ENCODE measurements at regions not wholly inside any gene's neighbourhood (a gene's known extent, or its start where the extent isn't known, plus 50 kb on each side); places are given as distances from the start of the nearest gene placed in this dataset.

DNA sequence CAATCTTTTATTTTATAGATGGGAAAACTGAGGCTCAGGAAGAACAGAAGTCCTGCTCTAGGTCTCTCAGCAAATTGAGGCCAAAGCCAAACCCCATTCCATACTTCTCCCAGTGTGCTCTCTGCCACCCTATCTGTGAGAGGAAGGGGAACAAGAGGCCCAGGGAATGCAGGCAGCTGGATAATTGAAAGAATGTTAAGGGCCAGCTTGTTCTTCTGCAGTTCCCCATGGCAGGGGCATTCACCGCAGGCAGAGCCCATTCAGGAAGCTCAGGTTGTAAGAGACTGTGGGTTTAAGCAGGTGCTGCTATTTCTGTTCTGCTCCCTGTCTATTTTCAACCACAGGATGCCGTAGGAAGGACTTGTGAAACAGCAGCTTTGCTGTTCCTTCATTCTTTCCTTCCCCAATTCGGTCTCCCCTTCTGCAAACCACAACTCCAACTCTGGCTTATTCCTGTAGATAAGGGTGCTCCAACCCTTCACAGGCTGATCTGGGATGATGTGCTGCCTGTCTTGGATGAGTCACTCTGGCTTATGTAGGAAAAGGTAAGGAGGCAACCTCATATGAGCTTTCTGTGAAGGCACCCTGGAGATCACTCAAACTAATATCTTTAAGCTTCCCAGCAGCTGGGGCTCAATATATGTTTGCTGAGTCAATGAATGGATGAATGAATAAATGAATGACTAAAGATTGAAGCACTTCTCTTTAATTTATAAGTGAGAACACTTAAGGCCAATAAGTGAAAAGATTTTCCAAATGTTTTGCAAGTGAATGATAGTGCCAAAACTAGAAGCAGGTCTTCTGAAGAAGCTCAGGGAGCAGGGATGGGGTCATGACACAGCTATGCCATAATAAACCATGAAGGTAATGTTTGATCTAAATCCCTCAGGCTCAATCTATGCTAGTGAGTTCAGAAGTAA is 377.6 kb downstream of the BRINP1 start:
- H3K27ac ChIP-seq: no peak overlapping the region
- no peaks in the 10 kb centered on the region for H3K36me3 ChIP-seq
- TF ChIP-seq EP300 (IDR thresholded peaks at IDR 0.05) (no peak), POLR2A (IDR thresholded peaks at IDR 0.05) (no peak), POLR2AphosphoS5 (IDR thresholded peaks at IDR 0.05) (no peak)
- TF ChIP-seq, protein P1, sequence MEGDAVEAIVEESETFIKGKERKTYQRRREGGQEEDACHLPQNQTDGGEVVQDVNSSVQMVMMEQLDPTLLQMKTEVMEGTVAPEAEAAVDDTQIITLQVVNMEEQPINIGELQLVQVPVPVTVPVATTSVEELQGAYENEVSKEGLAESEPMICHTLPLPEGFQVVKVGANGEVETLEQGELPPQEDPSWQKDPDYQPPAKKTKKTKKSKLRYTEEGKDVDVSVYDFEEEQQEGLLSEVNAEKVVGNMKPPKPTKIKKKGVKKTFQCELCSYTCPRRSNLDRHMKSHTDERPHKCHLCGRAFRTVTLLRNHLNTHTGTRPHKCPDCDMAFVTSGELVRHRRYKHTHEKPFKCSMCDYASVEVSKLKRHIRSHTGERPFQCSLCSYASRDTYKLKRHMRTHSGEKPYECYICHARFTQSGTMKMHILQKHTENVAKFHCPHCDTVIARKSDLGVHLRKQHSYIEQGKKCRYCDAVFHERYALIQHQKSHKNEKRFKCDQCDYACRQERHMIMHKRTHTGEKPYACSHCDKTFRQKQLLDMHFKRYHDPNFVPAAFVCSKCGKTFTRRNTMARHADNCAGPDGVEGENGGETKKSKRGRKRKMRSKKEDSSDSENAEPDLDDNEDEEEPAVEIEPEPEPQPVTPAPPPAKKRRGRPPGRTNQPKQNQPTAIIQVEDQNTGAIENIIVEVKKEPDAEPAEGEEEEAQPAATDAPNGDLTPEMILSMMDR (IDR thresholded peaks at IDR 0.05): no peak
- H3K9me3 ChIP-seq: no peaks in the 10 kb centered on the region
- no peak overlapping the region for H3K4me3 ChIP-seq
- 33 to 68% methylated on average over 1 to 3 of the region's 3 CpGs for WGBS, 2 donors (ENCODE audit: low coverage in 1 of 2)
- no peaks in the 10 kb centered on the region for H3K4me1 ChIP-seq
- ATAC-seq: no peak
- no peaks in the 10 kb centered on the region for H3K27me3 ChIP-seq

DNA sequence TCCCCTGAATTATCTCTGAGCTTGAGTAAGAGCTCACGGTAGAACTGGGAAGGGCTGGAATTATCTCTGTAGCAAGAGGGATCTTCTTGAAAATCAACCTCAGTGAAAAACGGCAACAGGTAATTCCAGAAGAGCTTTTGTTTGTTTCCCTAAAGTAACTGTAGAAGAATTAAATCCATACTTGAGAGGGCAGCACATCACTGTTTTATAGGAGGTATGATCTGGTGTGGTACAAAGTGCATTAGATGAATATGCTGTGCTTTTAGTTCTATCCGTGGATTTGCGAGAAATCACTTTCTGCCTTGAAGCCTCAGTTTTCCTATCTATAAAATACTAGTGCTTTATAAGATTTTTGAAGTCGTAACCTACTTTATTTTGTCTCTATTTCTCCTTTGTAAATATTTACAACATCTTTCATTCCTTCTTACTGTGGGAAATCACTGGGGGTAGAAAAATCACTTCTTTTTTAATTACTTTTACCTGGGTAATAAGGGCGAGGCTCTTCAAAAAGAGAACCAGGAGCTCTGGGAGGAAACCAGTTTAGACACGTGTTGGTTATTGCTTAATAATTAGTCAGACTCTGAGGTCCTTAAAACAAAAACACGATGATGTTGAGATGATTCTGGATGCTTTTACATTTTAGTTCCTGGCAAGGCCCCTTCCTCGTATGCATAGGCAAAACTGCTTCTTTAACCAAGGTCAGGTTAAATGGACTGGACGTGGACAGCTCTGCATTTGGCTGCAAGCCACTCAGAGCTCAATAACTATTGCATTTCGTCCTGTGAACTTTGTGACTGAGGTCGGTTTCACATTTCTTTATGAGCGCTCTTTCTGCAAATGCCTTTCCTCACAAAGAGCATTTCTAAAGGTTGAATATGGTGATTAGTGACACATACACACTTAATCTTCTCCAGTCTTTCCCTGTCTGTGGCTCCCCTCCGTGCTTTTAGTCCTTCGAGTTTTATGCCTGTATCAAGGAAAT is 376.1 kb downstream of the BRINP1 start:
- TF ChIP-seq, protein P1 (IDR thresholded peaks at IDR 0.05): no peak
- TF ChIP-seq POLR2A (IDR thresholded peaks at IDR 0.05) (no peak), EP300 (IDR thresholded peaks at IDR 0.05) (no peak), POLR2AphosphoS5 (IDR thresholded peaks at IDR 0.05) (no peak)
- H3K9me3 ChIP-seq: no peaks in the 10 kb centered on the region
- WGBS, 2 donors (ENCODE audit: low coverage in 1 of 2): 46 to 52% methylated on average over 13 to 15 of the region's 15 CpGs
- H3K4me1 ChIP-seq: no peaks in the 10 kb centered on the region
- H3K27ac ChIP-seq: no peak overlapping the region
- H3K4me3 ChIP-seq: no peak overlapping the region
- H3K36me3 ChIP-seq: no peaks in the 10 kb centered on the region
- ATAC-seq: no peak
- no peaks in the 10 kb centered on the region for H3K27me3 ChIP-seq

DNA sequence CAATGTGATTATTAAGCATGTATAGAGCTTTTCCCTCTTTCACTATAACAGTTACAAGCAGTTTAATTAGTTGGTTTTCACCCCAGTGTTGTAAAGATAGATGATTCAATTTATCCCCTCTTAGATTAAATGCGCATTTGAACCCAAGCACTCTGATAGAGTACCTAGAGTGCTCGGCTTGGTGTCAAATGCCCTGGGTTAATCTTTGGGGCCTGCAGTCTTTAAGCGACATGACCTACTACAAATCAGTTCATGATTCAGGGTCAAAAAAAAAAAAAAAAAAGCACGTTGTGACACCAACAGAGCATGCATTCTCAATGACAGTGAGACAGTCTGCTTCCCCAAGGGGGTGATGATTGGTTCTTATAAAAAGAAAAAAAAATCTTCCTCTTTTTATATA is 375.3 kb downstream of the BRINP1 start:
- Histone ChIP-seq H3K36me3 (no peaks in the 10 kb centered on the region), H3K27ac (no peak overlapping the region), H3K9me3 (no peaks in the 10 kb centered on the region), H3K4me1 (no peaks in the 10 kb centered on the region), H3K4me3 (no peak overlapping the region), H3K27me3 (no peaks in the 10 kb centered on the region)
- no peak for ATAC-seq
- TF ChIP-seq, protein P1 (IDR thresholded peaks at IDR 0.05): no peak
- TF ChIP-seq POLR2A (IDR thresholded peaks at IDR 0.05) (no peak), POLR2AphosphoS5 (IDR thresholded peaks at IDR 0.05) (no peak), EP300 (IDR thresholded peaks at IDR 0.05) (no peak)
- 46 to 50% methylated on average over 3 to 4 of the region's 4 CpGs for WGBS, 2 donors (ENCODE audit: low coverage in 1 of 2)

DNA sequence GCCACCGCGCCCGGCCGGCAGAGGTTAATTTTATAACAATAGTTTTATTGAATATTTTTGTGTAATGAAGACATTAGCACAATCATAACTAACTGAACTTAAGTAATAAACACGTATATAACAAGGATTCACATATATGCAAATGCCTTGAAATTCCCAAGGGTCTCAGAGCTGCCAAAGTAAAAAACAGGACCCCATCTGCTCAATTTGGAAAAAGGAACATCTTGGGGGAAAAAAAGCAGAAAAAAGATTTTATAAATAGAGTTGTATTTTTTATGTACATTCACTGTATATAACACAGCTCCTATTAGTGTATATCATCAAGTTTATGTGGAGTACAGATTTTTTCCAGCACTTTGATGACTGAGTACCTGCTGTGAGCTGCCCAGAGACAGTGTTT is 366.7 kb downstream of the BRINP1 start:
- no peaks in the 10 kb centered on the region for H3K36me3 ChIP-seq
- H3K4me1 ChIP-seq: peaks cover 3 to 28% (median 15%) of the 10 kb centered on the region in 3 donors
- WGBS, 2 donors (ENCODE audit: low coverage in 1 of 2): 88 to 100% methylated on average over 3 to 4 of the region's 5 CpGs
- ATAC-seq: no peak
- no peak overlapping the region for H3K27ac ChIP-seq
- no peaks in the 10 kb centered on the region for H3K27me3 ChIP-seq
- TF ChIP-seq EP300 (IDR thresholded peaks at IDR 0.05) (no peak), POLR2A (IDR thresholded peaks at IDR 0.05) (no peak), POLR2AphosphoS5 (IDR thresholded peaks at IDR 0.05) (no peak)
- TF ChIP-seq, protein P1 (IDR thresholded peaks at IDR 0.05): no peak
- no peaks in the 10 kb centered on the region for H3K9me3 ChIP-seq
- H3K4me3 ChIP-seq: no peak overlapping the region
